HepG2 (cell line): ENCODE measurements at regions not wholly inside any gene's neighbourhood (a gene's known extent, or its start where the extent isn't known, plus 50 kb on each side); places are given as distances from the start of the nearest gene placed in this dataset.
"Not testable (repeated sequence)": the region's sequence is repeated elsewhere in the genome, so short reads cannot be mapped to it uniquely, and the experiment has no call there.

Experiments used
- GTF2F1 ChIP-seq: fragments of 150-350 bp; IDR thresholded peaks from 2 replicates; pipeline ENCODE4 v1.6.1; 2014; ENCODE audit warnings: low read length
- POLR2A ChIP-seq, 2 experiments: IDR thresholded peaks; 2 replicates each; pipeline ENCODE4 v1.6.1; 2011; ENCODE audit warnings: low read depth in 2 of 2, low read length in 2 of 2, mild to moderate bottlenecking in 1 of 2, moderate library complexity in 1 of 2; ENCODE audit not compliant: insufficient read depth in 1 of 2
- ZNF558 ChIP-seq: sonication (generic); formaldehyde crosslinking; IDR thresholded peaks from 2 replicates; pipeline ENCODE4 v1.9.0; 2022; ENCODE audit warnings: mild to moderate bottlenecking, missing genetic modification reagents, borderline replicate concordance
- TF ChIP-seq, protein P1 (sequence below): sonication (generic); formaldehyde crosslinking; IDR thresholded peaks from 2 replicates; pipeline ENCODE4 v1.5.1; 2020; ENCODE audit warnings: mild to moderate bottlenecking, missing genetic modification reagents
- TF ChIP-seq, protein P2 (sequence below): sonication (generic); formaldehyde crosslinking; IDR thresholded peaks from 2 replicates; pipeline ENCODE4 v1.4.0; 2020; ENCODE audit warnings: missing genetic modification reagents
- TF ChIP-seq, protein P3 (sequence below): sonication (generic); formaldehyde crosslinking; IDR thresholded peaks from 2 replicates; pipeline ENCODE4 v1.5.0; 2020; ENCODE audit warnings: mild to moderate bottlenecking, missing genetic modification reagents, moderate library complexity
- TF ChIP-seq, protein P4 (sequence below): sonication (generic); formaldehyde crosslinking; IDR thresholded peaks from 2 replicates; pipeline ENCODE4 v1.5.0; 2020; ENCODE audit warnings: missing genetic modification reagents, mild to moderate bottlenecking, borderline replicate concordance

DNA sequence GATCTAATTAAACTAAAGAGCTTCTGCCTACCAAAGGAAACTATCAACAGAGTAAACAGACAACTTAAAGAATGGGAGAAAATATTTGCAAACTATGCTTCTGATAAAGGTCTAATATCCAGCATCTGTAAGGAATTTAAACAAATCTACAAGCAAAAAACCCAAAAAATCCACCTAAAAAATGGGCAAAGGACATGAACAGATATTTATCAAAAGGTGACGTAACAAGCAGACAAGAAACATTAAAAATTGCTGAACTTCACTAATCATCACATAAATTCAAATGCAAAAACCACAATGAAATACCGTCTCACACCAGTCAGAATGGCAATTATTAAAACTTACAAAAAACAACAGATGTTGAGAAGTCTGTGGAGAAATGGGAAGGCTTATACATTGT, 498.6 kb upstream of the TPTE start:
- TF ChIP-seq, protein P1, sequence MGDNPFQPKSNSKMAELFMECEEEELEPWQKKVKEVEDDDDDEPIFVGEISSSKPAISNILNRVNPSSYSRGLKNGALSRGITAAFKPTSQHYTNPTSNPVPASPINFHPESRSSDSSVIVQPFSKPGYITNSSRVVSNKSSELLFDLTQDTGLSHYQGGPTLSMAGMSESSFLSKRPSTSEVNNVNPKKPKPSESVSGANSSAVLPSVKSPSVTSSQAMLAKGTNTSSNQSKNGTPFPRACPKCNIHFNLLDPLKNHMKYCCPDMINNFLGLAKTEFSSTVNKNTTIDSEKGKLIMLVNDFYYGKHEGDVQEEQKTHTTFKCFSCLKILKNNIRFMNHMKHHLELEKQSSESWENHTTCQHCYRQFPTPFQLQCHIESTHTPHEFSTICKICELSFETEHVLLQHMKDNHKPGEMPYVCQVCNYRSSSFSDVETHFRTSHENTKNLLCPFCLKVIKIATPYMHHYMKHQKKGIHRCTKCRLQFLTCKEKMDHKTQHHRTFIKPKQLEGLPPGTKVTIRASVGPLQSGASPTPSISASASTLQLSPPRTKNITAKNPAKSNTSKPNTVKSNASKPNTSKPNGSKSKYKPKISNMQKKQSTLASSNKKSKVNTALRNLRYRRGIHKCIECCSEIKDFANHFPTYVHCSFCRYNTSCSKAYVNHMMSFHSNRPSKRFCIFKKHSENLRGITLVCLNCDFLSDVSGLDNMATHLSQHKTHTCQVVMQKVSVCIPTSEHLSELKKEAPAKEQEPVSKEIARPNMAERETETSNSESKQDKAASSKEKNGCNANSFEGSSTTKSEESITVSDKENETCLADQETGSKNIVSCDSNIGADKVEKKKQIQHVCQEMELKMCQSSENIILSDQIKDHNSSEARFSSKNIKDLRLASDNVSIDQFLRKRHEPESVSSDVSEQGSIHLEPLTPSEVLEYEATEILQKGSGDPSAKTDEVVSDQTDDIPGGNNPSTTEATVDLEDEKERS (CRISPR knock-in tag) = not testable (repeated sequence)
- not testable (repeated sequence) for TF ChIP-seq ZNF558 (CRISPR knock-in tag); POLR2A (IDR thresholded peaks at IDR 0.05; ENCODE audit: insufficient read depth in 1 of 2, low read depth in 2 of 2, low read length in 2 of 2); GTF2F1
- TF ChIP-seq, protein P2, sequence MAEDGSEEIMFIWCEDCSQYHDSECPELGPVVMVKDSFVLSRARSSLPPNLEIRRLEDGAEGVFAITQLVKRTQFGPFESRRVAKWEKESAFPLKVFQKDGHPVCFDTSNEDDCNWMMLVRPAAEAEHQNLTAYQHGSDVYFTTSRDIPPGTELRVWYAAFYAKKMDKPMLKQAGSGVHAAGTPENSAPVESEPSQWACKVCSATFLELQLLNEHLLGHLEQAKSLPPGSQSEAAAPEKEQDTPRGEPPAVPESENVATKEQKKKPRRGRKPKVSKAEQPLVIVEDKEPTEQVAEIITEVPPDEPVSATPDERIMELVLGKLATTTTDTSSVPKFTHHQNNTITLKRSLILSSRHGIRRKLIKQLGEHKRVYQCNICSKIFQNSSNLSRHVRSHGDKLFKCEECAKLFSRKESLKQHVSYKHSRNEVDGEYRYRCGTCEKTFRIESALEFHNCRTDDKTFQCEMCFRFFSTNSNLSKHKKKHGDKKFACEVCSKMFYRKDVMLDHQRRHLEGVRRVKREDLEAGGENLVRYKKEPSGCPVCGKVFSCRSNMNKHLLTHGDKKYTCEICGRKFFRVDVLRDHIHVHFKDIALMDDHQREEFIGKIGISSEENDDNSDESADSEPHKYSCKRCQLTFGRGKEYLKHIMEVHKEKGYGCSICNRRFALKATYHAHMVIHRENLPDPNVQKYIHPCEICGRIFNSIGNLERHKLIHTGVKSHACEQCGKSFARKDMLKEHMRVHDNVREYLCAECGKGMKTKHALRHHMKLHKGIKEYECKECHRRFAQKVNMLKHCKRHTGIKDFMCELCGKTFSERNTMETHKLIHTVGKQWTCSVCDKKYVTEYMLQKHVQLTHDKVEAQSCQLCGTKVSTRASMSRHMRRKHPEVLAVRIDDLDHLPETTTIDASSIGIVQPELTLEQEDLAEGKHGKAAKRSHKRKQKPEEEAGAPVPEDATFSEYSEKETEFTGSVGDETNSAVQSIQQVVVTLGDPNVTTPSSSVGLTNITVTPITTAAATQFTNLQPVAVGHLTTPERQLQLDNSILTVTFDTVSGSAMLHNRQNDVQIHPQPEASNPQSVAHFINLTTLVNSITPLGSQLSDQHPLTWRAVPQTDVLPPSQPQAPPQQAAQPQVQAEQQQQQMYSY (CRISPR knock-in tag) = not testable (repeated sequence)
- TF ChIP-seq, protein P3, sequence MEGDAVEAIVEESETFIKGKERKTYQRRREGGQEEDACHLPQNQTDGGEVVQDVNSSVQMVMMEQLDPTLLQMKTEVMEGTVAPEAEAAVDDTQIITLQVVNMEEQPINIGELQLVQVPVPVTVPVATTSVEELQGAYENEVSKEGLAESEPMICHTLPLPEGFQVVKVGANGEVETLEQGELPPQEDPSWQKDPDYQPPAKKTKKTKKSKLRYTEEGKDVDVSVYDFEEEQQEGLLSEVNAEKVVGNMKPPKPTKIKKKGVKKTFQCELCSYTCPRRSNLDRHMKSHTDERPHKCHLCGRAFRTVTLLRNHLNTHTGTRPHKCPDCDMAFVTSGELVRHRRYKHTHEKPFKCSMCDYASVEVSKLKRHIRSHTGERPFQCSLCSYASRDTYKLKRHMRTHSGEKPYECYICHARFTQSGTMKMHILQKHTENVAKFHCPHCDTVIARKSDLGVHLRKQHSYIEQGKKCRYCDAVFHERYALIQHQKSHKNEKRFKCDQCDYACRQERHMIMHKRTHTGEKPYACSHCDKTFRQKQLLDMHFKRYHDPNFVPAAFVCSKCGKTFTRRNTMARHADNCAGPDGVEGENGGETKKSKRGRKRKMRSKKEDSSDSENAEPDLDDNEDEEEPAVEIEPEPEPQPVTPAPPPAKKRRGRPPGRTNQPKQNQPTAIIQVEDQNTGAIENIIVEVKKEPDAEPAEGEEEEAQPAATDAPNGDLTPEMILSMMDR = not testable (repeated sequence)
- TF ChIP-seq, protein P4, sequence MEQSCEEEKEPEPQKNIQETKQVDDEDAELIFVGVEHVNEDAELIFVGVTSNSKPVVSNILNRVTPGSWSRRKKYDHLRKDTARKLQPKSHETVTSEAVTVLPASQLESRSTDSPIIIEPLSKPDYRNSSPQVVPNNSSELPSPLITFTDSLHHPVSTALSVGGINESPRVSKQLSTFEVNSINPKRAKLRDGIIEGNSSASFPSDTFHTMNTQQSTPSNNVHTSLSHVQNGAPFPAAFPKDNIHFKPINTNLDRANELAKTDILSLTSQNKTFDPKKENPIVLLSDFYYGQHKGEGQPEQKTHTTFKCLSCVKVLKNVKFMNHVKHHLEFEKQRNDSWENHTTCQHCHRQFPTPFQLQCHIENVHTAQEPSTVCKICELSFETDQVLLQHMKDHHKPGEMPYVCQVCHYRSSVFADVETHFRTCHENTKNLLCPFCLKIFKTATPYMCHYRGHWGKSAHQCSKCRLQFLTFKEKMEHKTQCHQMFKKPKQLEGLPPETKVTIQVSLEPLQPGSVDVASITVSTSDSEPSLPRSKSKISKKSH = not testable (repeated sequence)
